ENCODE measurements at regions not wholly inside any gene's neighbourhood (a gene's known extent, or its start where the extent isn't known, plus 50 kb on each side); places are given as distances from the start of the nearest gene placed in this dataset.

GRCh38 chr1:194233069-194233468 lies 1046.7 kb upstream of the B3GALT2 start:
- H3K9me3 ChIP-seq, result no peaks in the 10 kb centered on the region
- intact Hi-C loops (cut with DNase I), result no loop called here
- no peaks in the 10 kb centered on the region for H3K4me1 ChIP-seq
- TF ChIP-seq, protein P1, sequence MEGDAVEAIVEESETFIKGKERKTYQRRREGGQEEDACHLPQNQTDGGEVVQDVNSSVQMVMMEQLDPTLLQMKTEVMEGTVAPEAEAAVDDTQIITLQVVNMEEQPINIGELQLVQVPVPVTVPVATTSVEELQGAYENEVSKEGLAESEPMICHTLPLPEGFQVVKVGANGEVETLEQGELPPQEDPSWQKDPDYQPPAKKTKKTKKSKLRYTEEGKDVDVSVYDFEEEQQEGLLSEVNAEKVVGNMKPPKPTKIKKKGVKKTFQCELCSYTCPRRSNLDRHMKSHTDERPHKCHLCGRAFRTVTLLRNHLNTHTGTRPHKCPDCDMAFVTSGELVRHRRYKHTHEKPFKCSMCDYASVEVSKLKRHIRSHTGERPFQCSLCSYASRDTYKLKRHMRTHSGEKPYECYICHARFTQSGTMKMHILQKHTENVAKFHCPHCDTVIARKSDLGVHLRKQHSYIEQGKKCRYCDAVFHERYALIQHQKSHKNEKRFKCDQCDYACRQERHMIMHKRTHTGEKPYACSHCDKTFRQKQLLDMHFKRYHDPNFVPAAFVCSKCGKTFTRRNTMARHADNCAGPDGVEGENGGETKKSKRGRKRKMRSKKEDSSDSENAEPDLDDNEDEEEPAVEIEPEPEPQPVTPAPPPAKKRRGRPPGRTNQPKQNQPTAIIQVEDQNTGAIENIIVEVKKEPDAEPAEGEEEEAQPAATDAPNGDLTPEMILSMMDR (IDR thresholded peaks at IDR 0.05), result no peak
- no peak for TF ChIP-seq POLR2A (IDR thresholded peaks at IDR 0.05)
- H3K27me3 ChIP-seq, result no peaks in the 10 kb centered on the region
- H3K4me3 ChIP-seq (replicated peaks in 1 of 3), result no peak overlapping the region
- DNase-seq, result no peak
- no peak overlapping the region for H3K27ac ChIP-seq
- no peaks in the 10 kb centered on the region for H3K36me3 ChIP-seq
- WGBS, 2 donors, result 50 to 53% methylated on average over 2 of the region's 2 CpGs

- Histone ChIP-seq H3K4me1 (no peaks in the 10 kb centered on the region), H3K27me3 (no peaks in the 10 kb centered on the region), H3K9me3 (no peaks in the 10 kb centered on the region), H3K27ac (no peak overlapping the region), H3K36me3 (no peaks in the 10 kb centered on the region), H3K4me3 (replicated peaks in 1 of 3) (no peak overlapping the region)
- 89 to 92% methylated on average over 3 of the region's 4 CpGs for WGBS, 2 donors
- intact Hi-C loops (cut with DNase I), result no loop called here
- TF ChIP-seq, protein P1 (IDR thresholded peaks at IDR 0.05), result no peak
- TF ChIP-seq POLR2A (IDR thresholded peaks at IDR 0.05), result no peak
- DNase-seq, result no peak
Observed at GRCh38 chr1:194230351-194231144, 1044.1 kb upstream of the B3GALT2 start.

GRCh38 chr1:194228427-194228826 lies 1042.0 kb upstream of the B3GALT2 start:
- Histone ChIP-seq H3K4me3 (replicated peaks in 1 of 3) (no peak overlapping the region), H3K36me3 (no peaks in the 10 kb centered on the region), H3K27me3 (no peaks in the 10 kb centered on the region), H3K4me1 (no peaks in the 10 kb centered on the region), H3K9me3 (no peaks in the 10 kb centered on the region), H3K27ac (no peak overlapping the region)
- intact Hi-C loops (cut with DNase I), result no loop called here
- WGBS, 2 donors, result 94 to 98% methylated on average over 1 of the region's 1 CpG
- DNase-seq, result no peak
- TF ChIP-seq POLR2A (IDR thresholded peaks at IDR 0.05), result no peak
- TF ChIP-seq, protein P1 (IDR thresholded peaks at IDR 0.05), result no peak

- no peaks in the 10 kb centered on the region for H3K36me3 ChIP-seq
- H3K4me1 ChIP-seq, result no peaks in the 10 kb centered on the region
- H3K27me3 ChIP-seq, result no peaks in the 10 kb centered on the region
- no peak overlapping the region for H3K27ac ChIP-seq
- WGBS, 2 donors, result 75 to 83% methylated on average over 1 of the region's 1 CpG
- DNase-seq, result no peak
- H3K9me3 ChIP-seq, result no peaks in the 10 kb centered on the region
- intact Hi-C loops (cut with DNase I), result no loop called here
- TF ChIP-seq POLR2A (IDR thresholded peaks at IDR 0.05), result no peak
- TF ChIP-seq, protein P1 (IDR thresholded peaks at IDR 0.05), result no peak
- H3K4me3 ChIP-seq (replicated peaks in 1 of 3), result no peak overlapping the region
Observed at GRCh38 chr1:194227161-194227560, 1040.7 kb upstream of the B3GALT2 start.

GRCh38 chr1:194225821-194226220 lies 1039.4 kb upstream of the B3GALT2 start:
- Histone ChIP-seq H3K4me3 (replicated peaks in 1 of 3) (no peak overlapping the region), H3K9me3 (no peaks in the 10 kb centered on the region), H3K27me3 (no peaks in the 10 kb centered on the region), H3K36me3 (no peaks in the 10 kb centered on the region), H3K27ac (no peak overlapping the region), H3K4me1 (no peaks in the 10 kb centered on the region)
- no peak for DNase-seq
- intact Hi-C loops (cut with DNase I), result no loop called here
- WGBS, 2 donors, result 68 to 75% methylated on average over 2 of the region's 2 CpGs
- TF ChIP-seq, protein P1 (IDR thresholded peaks at IDR 0.05), result no peak
- TF ChIP-seq POLR2A (IDR thresholded peaks at IDR 0.05), result no peak

All from thyroid gland (tissue), 4 donors.